Anterior cingulate cortex (tissue), 58 donors: ENCODE measurements at regions not wholly inside any gene's neighbourhood (a gene's known extent, or its start where the extent isn't known, plus 50 kb on each side); places are given as distances from the start of the nearest gene placed in this dataset.

Experiments
- DNase-seq, 58 donors: peaks; one replicate each; lab custom pipeline; 2025; lab: John Stamatoyannopoulos, UW

DNA sequence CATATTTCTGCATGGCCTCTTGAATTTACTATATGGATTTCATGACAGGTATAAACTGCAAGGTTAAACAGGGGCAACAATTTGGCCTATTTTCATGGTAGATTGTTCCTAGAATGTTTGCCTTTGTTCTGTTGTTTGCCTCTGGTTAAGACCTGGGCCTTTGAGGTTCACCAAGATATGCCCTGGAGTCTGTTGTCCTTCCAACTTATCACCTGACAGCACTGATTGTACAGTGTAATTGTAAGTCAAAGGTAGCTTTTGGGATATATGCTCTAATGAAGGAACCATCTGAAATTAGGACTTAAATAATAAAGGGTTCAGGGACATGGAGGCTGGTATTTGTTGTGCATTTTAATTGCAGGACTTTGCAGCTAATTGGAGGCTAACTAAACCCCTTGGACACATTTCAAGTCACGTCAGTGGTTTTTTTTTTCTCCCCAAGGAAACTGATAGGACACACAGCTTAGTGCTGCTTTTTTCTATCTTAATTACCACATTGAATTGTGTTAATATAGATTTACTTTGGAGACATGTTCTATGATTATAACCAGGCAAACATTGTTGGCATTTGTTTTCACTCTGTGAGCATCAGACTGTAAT is 771.2 kb upstream of the LINC00305 start:
- DNase-seq, result no peak

DNA sequence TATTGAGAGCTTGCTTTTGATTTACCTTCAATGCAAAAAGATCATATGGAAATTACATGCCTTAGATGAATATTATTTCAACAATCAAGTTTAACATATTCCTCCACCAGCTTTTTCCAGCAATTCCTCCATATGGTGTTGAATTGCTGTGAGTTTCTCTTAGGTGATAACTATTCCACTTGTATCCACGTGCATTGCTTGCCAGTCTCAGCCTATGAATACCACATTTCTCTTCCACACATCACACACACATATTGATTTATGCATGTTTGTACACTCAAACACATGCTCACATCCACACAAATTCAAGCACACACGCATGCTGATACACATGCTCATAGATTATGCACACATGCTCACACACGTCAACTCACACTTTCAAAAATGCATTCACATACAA is 770.0 kb upstream of the LINC00305 start:
- DNase-seq, result no peak

DNA sequence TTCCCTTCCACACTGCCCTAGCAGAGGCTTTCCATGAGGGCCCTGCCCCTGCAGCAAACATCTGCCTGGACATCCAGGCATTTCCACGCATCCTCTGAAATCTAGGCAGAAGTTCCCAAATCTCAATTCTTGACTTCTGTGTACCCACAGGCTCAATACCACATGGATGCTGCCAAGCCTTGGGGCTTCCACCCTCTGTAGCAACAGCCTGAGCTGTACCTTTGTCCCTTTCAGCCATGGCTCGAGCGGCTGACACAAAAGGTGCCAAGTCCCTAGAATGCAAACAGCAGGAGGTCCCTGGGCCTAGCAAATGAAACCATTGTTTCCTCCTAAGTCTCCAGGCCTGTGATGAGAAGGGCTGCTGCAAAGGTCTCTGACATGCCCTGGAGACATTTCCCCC is 744.5 kb upstream of the LINC00305 start:
- no peak for DNase-seq

DNA sequence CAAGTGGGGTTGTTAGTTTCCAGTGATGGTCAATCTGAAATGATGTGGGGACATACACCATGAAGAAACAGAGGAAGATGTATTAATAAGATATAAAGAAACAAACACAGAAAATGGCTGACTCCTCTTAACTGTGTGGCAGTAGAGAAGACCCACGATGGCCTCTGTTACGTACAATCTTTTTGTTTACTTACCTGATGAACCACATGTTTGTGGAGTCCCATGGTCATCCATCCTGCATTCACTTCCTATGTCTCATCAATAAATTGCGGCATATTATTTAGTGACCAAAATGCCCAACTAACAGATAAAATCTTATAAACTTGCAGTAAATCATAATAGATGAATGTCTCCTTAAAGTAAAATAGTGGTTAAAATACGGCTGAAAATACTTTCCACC is 740.1 kb upstream of the LINC00305 start:
- DNase-seq, result no peak

DNA sequence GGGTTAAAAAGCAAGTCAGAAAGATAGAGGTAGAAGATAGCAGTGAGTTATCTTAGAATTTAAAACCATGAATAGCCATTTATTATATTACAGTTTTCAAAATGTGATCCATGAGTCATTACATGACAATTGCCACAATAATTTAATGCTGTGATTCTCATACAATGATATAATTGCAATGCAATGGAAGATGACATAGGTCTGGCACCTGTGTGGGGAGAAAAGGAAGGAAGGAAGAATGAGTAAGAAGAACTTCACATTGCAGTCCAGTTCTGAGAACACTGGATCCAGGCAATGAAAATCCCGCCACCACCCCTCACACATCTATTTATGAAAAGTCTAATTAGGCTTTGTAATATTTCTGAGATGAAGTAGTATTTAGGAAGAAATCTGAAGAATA is 738.1 kb upstream of the LINC00305 start:
- DNase-seq, result no peak

DNA sequence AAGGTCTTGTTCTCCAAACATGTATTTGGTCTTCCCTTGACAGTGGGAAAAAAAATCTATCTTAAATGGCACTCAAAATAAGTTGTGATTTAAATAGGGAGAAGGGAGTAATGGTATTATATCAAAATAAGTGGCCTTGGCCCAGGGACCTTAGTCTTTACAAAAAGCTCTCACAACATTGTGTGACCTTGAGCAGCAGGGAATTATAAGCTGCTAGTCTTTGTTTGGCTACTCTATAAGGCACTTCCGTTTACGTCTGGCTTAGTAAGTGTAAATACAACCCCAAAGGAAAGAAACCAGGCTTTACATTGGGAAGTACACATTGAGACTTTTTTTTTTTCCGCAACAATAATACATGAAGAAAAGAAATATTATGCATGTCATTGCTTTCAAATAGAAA is 734.0 kb upstream of the LINC00305 start:
- DNase-seq, result no peak

DNA sequence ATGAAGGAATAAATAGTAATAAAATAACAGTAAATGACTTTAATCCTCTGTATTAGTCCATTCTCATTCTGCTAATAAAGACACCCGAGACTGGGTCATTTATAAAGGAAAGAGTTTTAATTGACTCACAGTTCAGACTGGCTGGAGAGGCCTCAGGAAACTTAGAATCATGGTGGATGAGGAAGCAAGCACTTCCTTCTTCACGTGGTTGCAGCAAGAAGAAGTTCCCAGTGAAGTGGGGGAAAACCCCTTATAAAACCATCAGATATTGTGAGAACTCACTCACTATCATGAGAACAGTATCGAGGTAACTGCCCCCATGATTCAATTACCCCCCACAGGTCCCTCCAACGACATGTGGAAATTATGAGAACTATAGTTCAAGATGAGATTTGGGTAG is 727.9 kb upstream of the LINC00305 start:
- no peak for DNase-seq

DNA sequence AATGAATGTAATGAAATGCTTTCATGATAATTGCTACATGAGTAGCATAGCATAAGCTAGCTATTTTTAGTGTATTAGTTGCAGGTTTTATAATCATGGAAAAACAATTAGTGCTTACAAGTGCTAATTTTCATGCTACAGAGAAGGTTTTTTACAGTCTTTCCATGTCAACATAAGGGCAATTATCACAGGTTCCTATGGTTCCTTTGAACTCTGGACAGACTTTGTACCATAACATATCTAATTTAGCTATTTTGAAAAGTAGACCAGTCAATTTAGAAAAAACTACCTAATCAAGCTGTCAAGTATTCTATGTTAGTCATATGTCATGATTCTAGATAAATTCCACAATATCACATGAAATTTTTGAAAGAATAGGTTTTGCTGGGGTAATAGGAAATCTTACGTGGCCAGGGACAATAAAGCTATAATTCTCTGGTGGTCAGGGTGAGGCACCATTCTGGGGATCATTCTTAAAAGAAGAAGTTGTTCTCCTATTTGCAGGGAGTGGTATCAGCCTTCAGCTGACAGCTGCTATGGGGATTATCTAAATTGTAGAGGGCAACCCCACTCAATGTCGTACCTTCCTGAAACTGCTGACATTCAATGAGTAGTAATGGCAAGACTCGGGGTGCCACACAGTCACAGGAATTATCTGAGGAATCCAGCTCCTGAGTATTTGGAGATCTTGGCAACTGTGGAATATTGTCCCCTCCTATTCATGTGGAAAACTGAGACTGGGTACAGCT is 724.0 kb upstream of the LINC00305 start:
- no peak for DNase-seq

DNA sequence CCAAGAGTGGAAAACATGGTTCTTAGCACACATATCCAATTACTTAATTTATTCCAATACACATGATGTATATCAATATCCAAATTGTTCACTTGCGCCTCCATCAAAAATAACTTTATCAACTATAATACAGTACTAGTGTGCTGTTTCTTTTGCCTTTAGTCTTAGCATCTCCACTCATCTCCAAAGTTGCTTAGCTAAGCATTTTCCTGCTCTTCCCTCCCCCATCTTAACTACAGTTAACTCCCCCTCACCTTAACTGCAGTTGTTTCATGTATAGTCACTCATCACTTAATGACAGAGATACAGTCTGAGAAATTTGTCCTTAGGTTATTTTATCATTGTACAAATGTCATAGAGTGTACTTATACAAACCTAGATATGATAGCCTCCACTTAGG is 705.2 kb upstream of the LINC00305 start:
- no peak for DNase-seq

DNA sequence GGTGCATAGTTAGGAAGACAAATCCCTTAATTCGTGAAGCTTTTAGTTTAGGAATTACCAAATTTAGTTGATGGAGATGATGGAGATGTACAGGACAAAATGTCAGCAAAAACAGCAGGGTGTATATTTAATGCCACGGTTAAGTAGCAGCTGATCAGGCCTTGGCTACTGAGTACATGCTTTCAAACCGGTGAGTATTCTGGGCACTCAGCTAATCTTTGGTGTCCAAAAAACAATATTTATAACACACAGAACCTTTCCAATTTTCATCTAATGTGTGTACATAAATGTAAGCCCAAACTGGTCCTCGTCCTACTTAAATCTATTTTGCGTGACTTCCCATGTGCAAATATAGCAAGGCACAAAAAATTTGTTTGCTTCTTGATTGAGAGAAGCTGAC is 703.4 kb upstream of the LINC00305 start:
- no peak for DNase-seq

DNA sequence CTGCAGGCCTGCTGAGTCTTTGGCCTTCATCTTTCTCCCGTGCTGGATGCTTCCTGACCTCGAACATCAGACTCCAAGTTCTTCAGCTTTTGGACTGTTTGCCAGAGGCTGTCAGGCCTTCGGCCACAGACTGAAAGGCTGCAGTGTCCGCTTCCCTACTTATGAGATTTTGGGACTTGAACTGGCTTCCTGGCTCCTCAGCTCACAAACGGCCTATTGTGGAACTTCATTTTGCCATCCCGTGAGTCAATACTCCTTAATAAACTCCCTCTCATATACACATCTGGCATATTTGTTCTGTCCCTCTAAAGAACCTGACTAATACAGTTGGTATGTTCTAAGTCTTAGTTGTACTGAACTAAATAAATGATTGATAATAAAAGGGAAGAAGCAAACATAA is 702.8 kb upstream of the LINC00305 start:
- DNase-seq, result no peak

DNA sequence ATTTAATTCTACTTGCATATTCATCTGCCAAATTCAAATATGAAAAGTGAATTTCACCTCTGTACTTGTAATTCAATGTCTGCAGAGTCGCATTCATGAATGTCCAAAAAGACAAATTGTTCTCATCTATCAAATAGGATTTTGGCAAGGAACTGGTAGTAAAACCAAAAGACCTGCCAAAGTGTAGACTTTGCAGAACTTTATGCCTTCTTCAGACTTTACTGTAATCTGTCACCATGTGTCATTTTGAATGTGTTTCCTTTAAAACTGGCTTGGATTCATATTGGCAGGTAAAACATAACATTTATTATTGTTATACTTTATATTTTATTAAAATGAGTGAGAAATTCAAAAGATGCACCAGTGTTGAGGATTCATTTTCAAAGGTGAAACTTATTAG is 701.9 kb upstream of the LINC00305 start:
- DNase-seq, result no peak

DNA sequence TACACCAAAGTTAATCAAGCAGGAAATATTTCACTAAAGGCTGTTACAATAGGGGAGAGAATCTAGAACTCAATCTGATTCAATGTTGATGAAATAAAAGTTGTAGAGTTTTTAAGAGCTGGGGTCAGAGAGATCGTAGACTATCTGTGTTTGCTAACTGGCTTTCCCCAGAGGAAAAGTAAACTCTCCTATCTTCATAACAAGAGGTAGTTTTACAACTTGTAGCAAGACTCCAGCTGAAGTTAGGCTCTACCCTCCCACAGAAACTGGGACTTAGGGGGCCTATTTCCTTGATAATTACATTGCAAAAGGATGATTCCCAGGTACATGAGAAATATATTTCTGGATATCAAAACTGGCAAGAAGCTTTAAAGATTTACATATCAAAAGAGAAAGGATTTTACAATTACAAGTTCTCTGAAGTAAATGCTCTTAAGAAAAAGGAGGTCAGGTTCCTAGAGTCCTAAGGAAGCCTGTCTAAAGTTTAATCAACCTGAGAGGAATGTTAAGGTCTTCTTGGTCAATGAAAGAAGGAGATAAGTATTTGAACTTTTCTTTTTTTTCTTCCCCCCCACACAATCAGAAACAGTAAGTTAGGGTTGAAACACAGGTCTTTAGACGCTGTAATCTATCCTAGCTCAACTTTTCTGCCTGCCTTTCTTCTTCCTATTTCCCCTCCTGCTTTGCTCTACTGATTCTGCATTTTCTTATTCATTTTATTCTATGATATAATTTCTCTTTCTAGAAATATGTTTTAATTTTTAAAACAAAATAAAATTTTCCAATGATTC is 692.2 kb upstream of the LINC00305 start:
- DNase-seq, result no peak

DNA sequence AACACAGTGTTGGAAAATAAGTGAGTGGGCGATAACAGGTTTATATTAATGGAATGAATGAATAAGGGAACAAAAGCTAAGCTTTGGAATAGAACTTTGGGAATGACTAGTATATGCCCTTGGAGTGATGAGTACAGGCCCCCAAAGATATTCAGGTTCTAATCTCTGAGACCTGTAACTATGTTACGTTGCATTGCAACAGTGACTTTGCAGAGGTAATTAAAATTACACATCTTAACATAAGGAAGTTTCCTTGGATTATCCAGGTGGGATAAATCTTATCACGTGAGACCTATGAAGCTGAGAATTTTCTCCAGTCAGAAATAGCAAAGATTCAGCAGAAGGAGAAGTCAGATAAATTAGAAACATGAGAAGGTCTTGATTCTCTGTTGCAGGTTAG is 661.5 kb upstream of the LINC00305 start:
- DNase-seq, result no peak

DNA sequence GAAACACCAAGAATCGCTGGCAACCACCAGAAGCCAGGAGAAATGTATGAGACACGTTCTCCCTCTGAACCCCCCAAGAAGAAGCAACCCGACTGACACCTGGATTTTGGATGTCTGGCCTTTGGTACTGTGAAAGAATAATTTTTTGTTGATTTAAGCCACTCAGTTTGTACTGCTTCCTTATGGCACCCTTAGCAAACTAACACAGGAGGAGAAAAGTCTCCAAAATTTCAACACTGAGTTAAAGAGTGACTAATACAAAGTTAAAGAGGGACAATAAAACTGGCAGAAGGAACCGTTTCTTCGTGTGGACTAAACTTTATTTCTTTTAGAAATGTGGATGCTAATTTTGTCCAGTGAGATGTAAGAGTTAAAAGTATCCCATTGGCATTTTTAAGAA is 660.9 kb upstream of the LINC00305 start:
- DNase-seq, result no peak

DNA sequence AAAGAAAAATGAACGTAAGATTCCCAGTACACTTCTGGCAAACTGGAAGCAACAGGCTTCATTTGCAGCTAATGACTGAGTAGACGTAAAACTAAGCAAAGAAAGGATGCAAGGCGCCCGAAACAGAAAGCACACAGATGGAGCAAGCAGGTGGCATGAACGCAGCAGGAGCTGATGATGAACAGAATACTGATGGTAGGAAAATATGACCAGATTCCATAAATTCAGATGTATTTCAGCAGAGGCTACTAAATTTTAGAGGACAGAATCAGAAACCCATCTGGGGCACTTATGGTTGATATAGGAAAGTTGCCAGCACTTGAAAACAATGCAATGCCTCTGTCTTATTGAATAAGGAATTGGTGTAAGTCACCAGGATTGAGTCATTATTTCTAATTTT is 658.7 kb upstream of the LINC00305 start:
- DNase-seq, result peak in 3 of 58 donors; percentile 1 to 2 (median 1)

DNA sequence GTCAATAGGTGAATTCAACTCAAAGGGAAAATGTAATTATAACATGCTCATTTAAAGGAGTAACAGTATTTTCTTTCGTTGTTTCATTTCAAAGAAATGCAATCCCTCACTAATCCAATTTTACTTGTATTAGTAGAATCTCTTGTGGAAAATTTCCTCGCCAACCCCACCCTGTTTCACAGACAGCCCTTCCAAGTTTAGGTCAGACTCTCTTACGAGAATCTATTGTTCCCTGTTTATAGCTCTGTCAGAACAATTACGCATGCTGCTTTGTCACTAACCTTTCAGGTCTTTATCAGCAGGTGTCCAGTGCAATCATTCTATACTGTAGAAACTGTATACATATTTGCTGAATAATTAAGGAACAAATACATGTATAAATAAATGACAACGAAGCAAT is 657.8 kb upstream of the LINC00305 start:
- no peak for DNase-seq

DNA sequence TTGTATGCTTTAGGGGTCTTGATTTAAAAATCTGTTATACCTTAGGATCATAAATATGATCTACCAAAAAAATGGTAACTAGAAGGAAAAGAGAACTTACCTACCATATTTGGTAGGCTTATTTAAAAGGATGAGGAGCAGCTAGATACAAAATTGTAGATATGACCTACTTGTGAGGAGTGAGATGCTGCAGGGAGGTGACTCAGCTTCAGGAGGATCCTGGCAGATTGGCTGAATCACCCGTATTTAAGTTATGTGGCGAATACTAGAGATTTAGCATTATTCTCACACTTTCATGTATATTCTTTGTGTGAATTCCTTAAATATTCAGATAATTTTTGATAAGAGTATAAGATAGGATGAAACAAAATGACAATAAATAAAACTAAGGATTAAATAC is 657.3 kb upstream of the LINC00305 start:
- peak in 2 of 58 donors; percentile 2 to 5 for DNase-seq

DNA sequence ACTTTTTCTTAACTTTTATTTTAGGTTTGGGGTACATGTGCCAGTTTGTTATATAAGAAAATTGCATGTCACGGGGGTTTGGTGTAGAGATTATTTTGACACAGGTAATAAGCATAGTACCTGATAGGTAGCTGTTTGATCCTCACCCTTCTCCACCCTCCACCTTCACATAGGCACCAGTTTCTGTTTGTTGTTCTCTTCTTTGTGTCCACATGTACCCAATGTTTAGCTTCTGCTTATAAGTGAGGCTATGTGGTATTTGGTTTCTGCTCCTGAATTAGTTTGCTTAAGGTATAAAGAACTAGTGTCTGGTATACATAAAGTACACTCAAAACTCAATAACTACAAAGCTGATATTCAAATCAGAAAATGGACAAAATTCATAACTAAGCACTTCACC is 654.6 kb upstream of the LINC00305 start:
- DNase-seq, result no peak

DNA sequence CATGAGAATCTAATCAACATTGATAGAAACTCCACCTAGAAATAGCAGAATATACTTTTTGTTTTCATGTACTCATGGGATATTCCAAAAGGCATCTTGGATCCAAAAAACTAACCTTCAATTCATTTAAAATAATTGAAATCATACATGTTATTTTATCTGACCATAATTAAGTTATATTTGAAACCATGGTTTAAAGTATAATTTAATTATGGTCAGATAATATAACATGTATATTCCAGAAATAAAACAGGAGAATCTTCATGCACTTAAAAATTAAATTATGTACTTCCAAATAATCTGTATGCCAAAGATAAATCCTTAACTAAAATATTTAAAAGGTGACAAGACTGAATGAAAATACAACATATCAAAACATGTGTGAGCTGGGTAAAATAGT is 651.3 kb upstream of the LINC00305 start:
- no peak for DNase-seq

DNA sequence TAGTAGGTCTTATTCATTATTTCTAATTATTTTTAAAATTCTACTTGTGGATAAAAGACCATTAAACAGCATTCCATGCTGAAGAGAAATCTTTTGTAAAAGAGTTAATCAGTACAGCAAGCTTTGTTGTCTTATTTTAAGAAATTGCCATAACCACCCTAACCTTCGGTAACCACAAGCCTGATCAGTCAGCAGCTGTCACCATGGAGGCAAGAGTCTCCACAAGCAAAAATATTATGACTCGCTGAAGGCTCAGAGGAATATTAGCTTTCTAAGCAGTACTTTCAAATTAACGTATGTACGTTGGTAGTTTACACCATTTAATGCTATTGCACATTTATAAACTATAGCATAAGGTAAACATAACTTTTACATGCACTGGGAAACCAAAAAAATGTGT is 650.5 kb upstream of the LINC00305 start:
- no peak for DNase-seq

DNA sequence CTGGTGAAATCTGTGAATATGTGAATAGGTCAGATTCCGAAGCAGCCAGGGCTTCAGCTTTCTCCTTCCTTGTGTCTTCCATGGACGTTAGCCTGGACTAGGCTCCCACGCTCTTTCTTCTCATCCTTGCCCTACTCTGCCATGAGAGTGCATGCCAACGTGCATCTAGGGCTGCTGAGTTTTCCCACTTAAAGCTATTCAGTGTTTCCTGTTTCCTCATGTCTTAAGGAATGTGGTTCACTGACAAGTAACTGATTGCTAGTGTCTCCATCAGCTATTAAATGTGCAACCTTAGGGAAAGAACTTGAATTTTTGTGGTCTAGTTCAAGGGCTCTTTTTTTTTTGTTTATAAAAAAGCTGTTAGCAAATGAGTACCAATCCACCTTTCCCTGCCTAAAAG is 642.3 kb upstream of the LINC00305 start:
- DNase-seq, result no peak
